IMR-90 (cell line): ENCODE measurements at regions not wholly inside any gene's neighbourhood (a gene's known extent, or its start where the extent isn't known, plus 50 kb on each side); places are given as distances from the start of the nearest gene placed in this dataset.

Experiments
- ATAC-seq: fragments of 200-7000 bp; cut with Tn5 transposase; 2 replicates; pipeline ENCODE4 v1.9.1; 2020; ENCODE audit warnings: low read depth, mild to moderate bottlenecking, moderate library complexity
- BruUV-seq: library from RNA; stranded (reverse); fragments of 400-500 nt; replicated peaks from 2 replicates; lab custom pipeline; 2021; lab: Mats Ljungman, UMichigan
- CTCF ChIA-PET: fragments of 300-600 bp; formaldehyde crosslinking; extraction: SDS; loops from one replicate; lab custom pipeline; 2021; ENCODE audit warnings: antibody characterized with exemption; lab: Yijun Ruan, JAX
- POLR2A ChIA-PET: fragments of 300-600 bp; sonication (Branson Sonifier 250); formaldehyde crosslinking; loops from one replicate; lab custom pipeline; 2022; ENCODE audit warnings: antibody characterized with exemption; ENCODE audit not compliant: unreplicated experiment; lab: Charles Lee
- DNase-seq: peaks from one replicate; pipeline ENCODE4 v3.0.0; 2013
- H2AFZ ChIP-seq: replicated peaks from 2 replicates; pipeline ENCODE3; 2013; ENCODE audit warnings: low read length, mild to moderate bottlenecking; ENCODE audit not compliant: poor library complexity
- H2AK5ac ChIP-seq: 2 replicates; pipeline ENCODE4 v1.6.1; 2013; ENCODE audit warnings: low read depth, low read length, inconsistent platforms
- H2AK9ac ChIP-seq: replicated peaks from 2 replicates; pipeline ENCODE3; 2013; ENCODE audit warnings: mild to moderate bottlenecking, low read depth, low read length, moderate library complexity; ENCODE audit not compliant: poor library complexity
- H2BK120ac ChIP-seq: 2 replicates; pipeline ENCODE4 v1.6.1; 2013; ENCODE audit warnings: low read depth, low read length, inconsistent platforms
- H2BK15ac ChIP-seq: 3 replicates; pipeline ENCODE4 v1.6.1; 2013; ENCODE audit warnings: low read depth, low read length, inconsistent platforms
- H2BK20ac ChIP-seq: 2 replicates; pipeline ENCODE4 v1.6.1; 2013; ENCODE audit warnings: low read depth, mild to moderate bottlenecking, inconsistent platforms, low read length, moderate library complexity
- H2BK5ac ChIP-seq: 2 replicates; pipeline ENCODE4 v1.6.1; 2013; ENCODE audit warnings: mild to moderate bottlenecking, low read depth, low read length, inconsistent platforms; ENCODE audit not compliant: poor library complexity, severe bottlenecking
- H3K14ac ChIP-seq: replicated peaks from 2 replicates; pipeline ENCODE4 v1.6.1; 2013; ENCODE audit warnings: low read depth, low read length, inconsistent platforms
- H3K18ac ChIP-seq: 2 replicates; pipeline ENCODE4 v1.6.1; 2013; ENCODE audit warnings: low read depth, low read length, control low read depth
- H3K23ac ChIP-seq: 2 replicates; pipeline ENCODE4 v1.6.1; 2013; ENCODE audit warnings: low read depth, low read length, inconsistent platforms
- H3K27ac ChIP-seq: 2 replicates; pipeline ENCODE4 v1.5.1; 2013; ENCODE audit warnings: mild to moderate bottlenecking, control low read depth, low read length; ENCODE audit not compliant: insufficient read depth
- H3K27me3 ChIP-seq: 2 replicates; pipeline ENCODE4 v1.6.1; 2013; ENCODE audit warnings: low read length; ENCODE audit not compliant: control insufficient read depth, insufficient read depth
- H3K36me3 ChIP-seq: 2 replicates; pipeline ENCODE4 v1.6.1; 2013; ENCODE audit warnings: low read length, mixed read lengths; ENCODE audit not compliant: control insufficient read depth, insufficient read depth
- H3K4ac ChIP-seq: 2 replicates; pipeline ENCODE4 v1.6.1; 2013; ENCODE audit warnings: low read depth, low read length, inconsistent platforms
- H3K4me1 ChIP-seq: 2 replicates; pipeline ENCODE4 v1.6.1; 2013; ENCODE audit warnings: low read length, mixed read lengths; ENCODE audit not compliant: control insufficient read depth, insufficient read depth
- H3K4me2 ChIP-seq: 2 replicates; pipeline ENCODE4 v1.6.1; 2013; ENCODE audit warnings: low read depth, mild to moderate bottlenecking, control low read depth, low read length, moderate library complexity
- H3K4me3 ChIP-seq: 2 replicates; pipeline ENCODE4 v1.5.1; 2013; ENCODE audit warnings: low read depth, mild to moderate bottlenecking, control low read depth, low read length, moderate library complexity; ENCODE audit not compliant: insufficient read depth
- H3K56ac ChIP-seq: 2 replicates; pipeline ENCODE4 v1.6.1; 2013; ENCODE audit warnings: low read length, inconsistent platforms; ENCODE audit not compliant: insufficient read depth; ENCODE audit errors: extremely low read depth
- H3K79me1 ChIP-seq, 2 experiments: 2 replicates each; pipeline ENCODE4 v1.6.1; 2013; ENCODE audit warnings: low read length in 2 of 2, inconsistent platforms in 1 of 2, low read depth in 1 of 2
- H3K9ac ChIP-seq: 2 replicates; pipeline ENCODE4 v1.6.1; 2013; ENCODE audit warnings: low read depth, low read length, control low read depth
- H3K9me1 ChIP-seq: 2 replicates; pipeline ENCODE4 v1.6.1; 2013; ENCODE audit warnings: low read length, inconsistent platforms; ENCODE audit not compliant: insufficient read depth
- H3K9me3 ChIP-seq: 2 replicates; pipeline ENCODE4 v1.6.1; 2013; ENCODE audit warnings: low read length; ENCODE audit not compliant: control insufficient read depth, insufficient read depth
- H4K20me1 ChIP-seq: 2 replicates; pipeline ENCODE4 v1.6.1; 2013; ENCODE audit warnings: low read length, inconsistent platforms; ENCODE audit not compliant: insufficient read depth
- H4K5ac ChIP-seq: 2 replicates; pipeline ENCODE4 v1.6.1; 2013; ENCODE audit warnings: mild to moderate bottlenecking, low read depth, low read length, control low read depth
- H4K8ac ChIP-seq, 2 experiments: 2 replicates each; pipeline ENCODE4 v1.6.1; 2013; ENCODE audit warnings: low read depth in 2 of 2, low read length in 2 of 2, control low read depth in 1 of 2, inconsistent platforms in 1 of 2
- H4K91ac ChIP-seq: 2 replicates; pipeline ENCODE4 v1.6.1; 2013; ENCODE audit warnings: low read depth, low read length, inconsistent platforms; ENCODE audit not compliant: insufficient read depth
- RFX5 ChIP-seq: IDR thresholded peaks from 2 replicates; pipeline ENCODE4 v1.8.0; 2012; ENCODE audit warnings: low read depth, mild to moderate bottlenecking, low read length, moderate library complexity
- USF2 ChIP-seq: fragments of 150-350 bp; IDR thresholded peaks from 2 replicates; pipeline ENCODE4 v1.6.1; 2017; ENCODE audit warnings: mild to moderate bottlenecking, antibody characterized with exemption, low read length, low read depth
- WGBS, 2 experiments: methylation state at CpG; one replicate each; pipeline versions ENCODE4 v1.1.5 to v1.1.7; 2013; ENCODE audit warnings: missing lambda C conversion rate in 2 of 2; ENCODE audit not compliant: insufficient read length in 1 of 2; ENCODE audit errors: extremely low coverage in 2 of 2; 5-methylcytosine and 5-hydroxymethylcytosine counted together
- dilution Hi-C: fragments of 300-500 bp; cut with HindIII; formaldehyde crosslinking; loops from one replicate; pipeline ENCODE4 v1.14.3; 2018; ENCODE audit warnings: low sequenced_read_pairs; ENCODE audit not compliant: unreplicated experiment
- in situ Hi-C: fragments of 300-500 bp; cut with MboI; formaldehyde crosslinking; loops from 3 replicates; pipeline ENCODE4 v1.14.3; 2019; ENCODE audit warnings: low sequenced_read_pairs, inconsistent platforms, mixed read lengths
- intact Hi-C: fragments of 100-400 bp; cut with micrococcal nuclease; formaldehyde crosslinking; loops from 2 replicates; pipeline ENCODE4 v1.10.0; 2022

- Histone ChIP-seq H3K36me3 (no peaks in the 10 kb centered on the region), H3K9ac (no peak overlapping the region), H3K23ac (no peak overlapping the region), H3K4ac (no peak overlapping the region), H2BK20ac (no peak overlapping the region), H3K4me1 (no peaks in the 10 kb centered on the region), H4K5ac (no peak overlapping the region), H2AK5ac (no peak overlapping the region), H4K8ac (no peak overlapping the region), H3K4me2 (no peak overlapping the region), H3K4me3 (no peak overlapping the region), H3K14ac (no peak overlapping the region), H3K18ac (no peak overlapping the region), H3K9me1 (no peaks in the 10 kb centered on the region), H3K27me3 (no peaks in the 10 kb centered on the region), H2BK15ac (no peak overlapping the region), H2AFZ (no peak overlapping the region), H4K20me1 (no peaks in the 10 kb centered on the region), H3K9me3 (peaks cover 4% of the 10 kb centered on the region), H2AK9ac (no peak overlapping the region), H3K56ac (no peak overlapping the region), H2BK5ac (no peak overlapping the region), H3K27ac (no peak overlapping the region), H3K79me1 (no peaks in the 10 kb centered on the region), H2BK120ac (no peak overlapping the region), H4K91ac (no peak overlapping the region)
- CTCF ChIA-PET = no interaction called here
- DNase-seq (no peak), ATAC-seq (no peak)
- dilution Hi-C loops (no loop called here), in situ Hi-C loops (no loop called here), intact Hi-C loops (no loop called here)
- POLR2A ChIA-PET = no interaction called here
- no peak for TF ChIP-seq RFX5
- no peak for TF ChIP-seq USF2
- no CpG with 5 or more reads among the region's 3 CpGs for WGBS, 2 experiments
- no TSS peak for BruUV-seq
These were observed 251.7 kb upstream of the TMEM132C start for GRCh38 chr12:128015276-128015675.
